GM12878 (cell line): ENCODE measurements at regions not wholly inside any gene's neighbourhood (a gene's known extent, or its start where the extent isn't known, plus 50 kb on each side); places are given as distances from the start of the nearest gene placed in this dataset.

Experiments used
- CBX3 ChIP-seq: fragments of 200-600 bp; sonication (generic); IDR thresholded peaks from 2 replicates; pipeline ENCODE4 v1.6.1; 2016; ENCODE audit warnings: low read depth, borderline replicate concordance
- MEF2A ChIP-seq: IDR thresholded peaks from 2 replicates; pipeline ENCODE4 v1.6.1; 2011; ENCODE audit warnings: low read depth, mild to moderate bottlenecking, low read length, moderate library complexity; ENCODE audit not compliant: insufficient read depth
- NFIC ChIP-seq: IDR thresholded peaks from 2 replicates; pipeline ENCODE4 v1.6.1; 2012; ENCODE audit warnings: low read depth, mild to moderate bottlenecking, inconsistent platforms, low read length, moderate library complexity
- NFYB ChIP-seq: IDR thresholded peaks from 2 replicates; pipeline ENCODE4 v1.6.1; 2011; ENCODE audit warnings: low read depth, mild to moderate bottlenecking, low read length, improper control_type of control experiment, moderate library complexity; ENCODE audit not compliant: insufficient read depth
- SIN3A ChIP-seq: IDR thresholded peaks from 2 replicates; pipeline ENCODE4 v1.6.1; 2012; ENCODE audit warnings: low read depth, low read length, improper control_type of control experiment
- TF ChIP-seq, protein P1 (sequence below): fragments of 450-650 bp; formaldehyde crosslinking; IDR thresholded peaks from 2 replicates; pipeline ENCODE4 v1.4.0; 2020; ENCODE audit warnings: mild to moderate bottlenecking, moderate library complexity
- TF ChIP-seq, protein P2 (sequence below): IDR thresholded peaks from 2 replicates; pipeline ENCODE4 v1.6.1; 2011; ENCODE audit warnings: low read depth, low read length, improper control_type of control experiment, borderline replicate concordance
- TF ChIP-seq, protein P3 (sequence below): fragments of 450-650 bp; IDR thresholded peaks from 2 replicates; pipeline ENCODE4 v1.6.1; 2014; ENCODE audit warnings: mild to moderate bottlenecking

DNA sequence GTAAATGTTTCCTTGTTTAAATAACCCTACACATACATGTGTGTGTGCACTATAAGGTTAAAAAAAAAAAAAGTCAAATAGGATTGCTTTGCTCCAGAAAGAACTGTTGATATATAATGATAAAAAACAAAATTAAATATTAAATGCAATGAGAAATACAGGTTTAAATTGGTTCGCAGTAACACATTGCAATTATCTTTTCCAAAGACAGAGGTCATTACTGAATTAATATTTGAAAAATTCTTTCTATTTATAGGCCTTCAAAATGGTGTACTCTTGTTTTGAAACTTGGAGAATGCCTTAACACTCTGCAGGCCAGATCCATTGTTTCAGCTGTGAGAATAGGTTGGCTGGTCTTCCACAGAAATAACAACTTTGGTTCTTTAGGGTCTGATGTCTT is 319.0 kb upstream of the NUDT12 start:
- TF ChIP-seq, protein P1, sequence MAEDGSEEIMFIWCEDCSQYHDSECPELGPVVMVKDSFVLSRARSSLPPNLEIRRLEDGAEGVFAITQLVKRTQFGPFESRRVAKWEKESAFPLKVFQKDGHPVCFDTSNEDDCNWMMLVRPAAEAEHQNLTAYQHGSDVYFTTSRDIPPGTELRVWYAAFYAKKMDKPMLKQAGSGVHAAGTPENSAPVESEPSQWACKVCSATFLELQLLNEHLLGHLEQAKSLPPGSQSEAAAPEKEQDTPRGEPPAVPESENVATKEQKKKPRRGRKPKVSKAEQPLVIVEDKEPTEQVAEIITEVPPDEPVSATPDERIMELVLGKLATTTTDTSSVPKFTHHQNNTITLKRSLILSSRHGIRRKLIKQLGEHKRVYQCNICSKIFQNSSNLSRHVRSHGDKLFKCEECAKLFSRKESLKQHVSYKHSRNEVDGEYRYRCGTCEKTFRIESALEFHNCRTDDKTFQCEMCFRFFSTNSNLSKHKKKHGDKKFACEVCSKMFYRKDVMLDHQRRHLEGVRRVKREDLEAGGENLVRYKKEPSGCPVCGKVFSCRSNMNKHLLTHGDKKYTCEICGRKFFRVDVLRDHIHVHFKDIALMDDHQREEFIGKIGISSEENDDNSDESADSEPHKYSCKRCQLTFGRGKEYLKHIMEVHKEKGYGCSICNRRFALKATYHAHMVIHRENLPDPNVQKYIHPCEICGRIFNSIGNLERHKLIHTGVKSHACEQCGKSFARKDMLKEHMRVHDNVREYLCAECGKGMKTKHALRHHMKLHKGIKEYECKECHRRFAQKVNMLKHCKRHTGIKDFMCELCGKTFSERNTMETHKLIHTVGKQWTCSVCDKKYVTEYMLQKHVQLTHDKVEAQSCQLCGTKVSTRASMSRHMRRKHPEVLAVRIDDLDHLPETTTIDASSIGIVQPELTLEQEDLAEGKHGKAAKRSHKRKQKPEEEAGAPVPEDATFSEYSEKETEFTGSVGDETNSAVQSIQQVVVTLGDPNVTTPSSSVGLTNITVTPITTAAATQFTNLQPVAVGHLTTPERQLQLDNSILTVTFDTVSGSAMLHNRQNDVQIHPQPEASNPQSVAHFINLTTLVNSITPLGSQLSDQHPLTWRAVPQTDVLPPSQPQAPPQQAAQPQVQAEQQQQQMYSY (CRISPR knock-in tag), result no peak
- TF ChIP-seq, protein P2, sequence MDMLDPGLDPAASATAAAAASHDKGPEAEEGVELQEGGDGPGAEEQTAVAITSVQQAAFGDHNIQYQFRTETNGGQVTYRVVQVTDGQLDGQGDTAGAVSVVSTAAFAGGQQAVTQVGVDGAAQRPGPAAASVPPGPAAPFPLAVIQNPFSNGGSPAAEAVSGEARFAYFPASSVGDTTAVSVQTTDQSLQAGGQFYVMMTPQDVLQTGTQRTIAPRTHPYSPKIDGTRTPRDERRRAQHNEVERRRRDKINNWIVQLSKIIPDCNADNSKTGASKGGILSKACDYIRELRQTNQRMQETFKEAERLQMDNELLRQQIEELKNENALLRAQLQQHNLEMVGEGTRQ, result no peak
- TF ChIP-seq SIN3A (no peak), MEF2A (no peak), NFIC (no peak), NFYB (no peak), CBX3 (no peak)
- TF ChIP-seq, protein P3, sequence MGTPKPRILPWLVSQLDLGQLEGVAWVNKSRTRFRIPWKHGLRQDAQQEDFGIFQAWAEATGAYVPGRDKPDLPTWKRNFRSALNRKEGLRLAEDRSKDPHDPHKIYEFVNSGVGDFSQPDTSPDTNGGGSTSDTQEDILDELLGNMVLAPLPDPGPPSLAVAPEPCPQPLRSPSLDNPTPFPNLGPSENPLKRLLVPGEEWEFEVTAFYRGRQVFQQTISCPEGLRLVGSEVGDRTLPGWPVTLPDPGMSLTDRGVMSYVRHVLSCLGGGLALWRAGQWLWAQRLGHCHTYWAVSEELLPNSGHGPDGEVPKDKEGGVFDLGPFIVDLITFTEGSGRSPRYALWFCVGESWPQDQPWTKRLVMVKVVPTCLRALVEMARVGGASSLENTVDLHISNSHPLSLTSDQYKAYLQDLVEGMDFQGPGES, result no peak
